Spleen (tissue), 7 donors: ENCODE measurements at regions not wholly inside any gene's neighbourhood (a gene's known extent, or its start where the extent isn't known, plus 50 kb on each side); places are given as distances from the start of the nearest gene placed in this dataset.

Experiments
- CTCF ChIP-seq, 11 experiments: fragments of 200-600 bp in 7 of 11; fragments of 450-650 bp in 4 of 11; sonication (generic) in 4 of 11; IDR thresholded peaks in 8 of 11; conservative IDR thresholded peaks in 3 of 11; 1 replicate in 7 of 11; 2 replicates in 4 of 11; pipeline versions ENCODE4 v1.4.0 to v1.8.0; 2016 to 2021; ENCODE audit warnings: antibody characterized with exemption in 11 of 11, inconsistent platforms in 4 of 11, mild to moderate bottlenecking in 1 of 11
- POLR2AphosphoS5 ChIP-seq, 3 donors: sonication (generic); formaldehyde crosslinking; IDR thresholded peaks; one replicate each; pipeline ENCODE4 v1.5.1; 2017; ENCODE audit warnings: antibody characterized with exemption in 3 of 3
- donor health status: DM: no; HTN: no; CAD: no; lungs with moderate emphysema.
- donor health status: DM: no; HTN: no; CAD: no.
- donor health status: DM: no; HTN: no; CAD: no.

GRCh38 chr18:5726011-5726410, 169.3 kb downstream of the TMEM200C start:
- TF ChIP-seq CTCF (IDR thresholded peaks at IDR 0.05 in 8 of 11, conservative IDR thresholded peaks at IDR 0.05 in 3 of 11) = no peak
- TF ChIP-seq POLR2AphosphoS5 (IDR thresholded peaks at IDR 0.05) = no peak
